ENCODE measurements at regions not wholly inside any gene's neighbourhood (a gene's known extent, or its start where the extent isn't known, plus 50 kb on each side); places are given as distances from the start of the nearest gene placed in this dataset.

GRCh38 chr9:103658156-103658555 is 436.0 kb upstream of the SMC2 start:
- H3K27me3 ChIP-seq (ENCODE audit: insufficient read depth, low read length): no peaks in the 10 kb centered on the region
- H3K36me3 ChIP-seq (ENCODE audit: control insufficient read depth in 1 of 2, insufficient read depth in 2 of 2, low read length in 2 of 2): no peaks in the 10 kb centered on the region
- ATAC-seq: no peak
- H3K27ac ChIP-seq (ENCODE audit: low read depth, low read length): no peak overlapping the region
- no peak for DNase-seq (ENCODE audit: low read depth, low spot score)
- H3K9me3 ChIP-seq (ENCODE audit: control insufficient read depth in 1 of 2, insufficient read depth in 1 of 2, low read depth in 1 of 2, low read length in 2 of 2): peaks cover 7% of the 10 kb centered on the region in 2 experiments; a peak in 2 of 4 replicates
- H4K20me1 ChIP-seq (ENCODE audit: insufficient read depth): no peaks in the 10 kb centered on the region; the same call in 1 of the 2 replicates
- H3K4me3 ChIP-seq (replicated peaks in 1 of 2; ENCODE audit: low read depth in 1 of 2, low read length in 2 of 2): no peak overlapping the region
- no peaks in the 10 kb centered on the region for H3K9me2 ChIP-seq (ENCODE audit: insufficient read depth)
- BruUV-seq (replicated peaks): no TSS peak
- ChIA-PET CTCF (no interaction called here), RAD21 (ENCODE audit: low non-redundant PET in 1 of 2, low total read pairs in 2 of 2, uncharacterized antibody in 2 of 2, unreplicated experiment in 2 of 2) (no interaction called here), POLR2A (no interaction called here)
- no peaks in the 10 kb centered on the region for H3K4me1 ChIP-seq (ENCODE audit: control insufficient read depth in 1 of 2, insufficient read depth in 2 of 2, low read length in 2 of 2)
- no peak overlapping the region for H3K4me2 ChIP-seq (ENCODE audit: low read length)
- intact Hi-C loops (cut with micrococcal nuclease): no loop called here
- no peak overlapping the region for H3K9ac ChIP-seq (ENCODE audit: low read length)
- H2AFZ ChIP-seq (ENCODE audit: low read depth, low read length, poor library complexity, severe bottlenecking): no peak overlapping the region
- H3K79me2 ChIP-seq (ENCODE audit: insufficient read depth, low read length): no peaks in the 10 kb centered on the region
- TF ChIP-seq POLR2AphosphoS5 (IDR thresholded peaks at IDR 0.05; ENCODE audit: low read depth, low read length) (no peak), CTCF (IDR thresholded peaks at IDR 0.05 in 2 of 3, conservative IDR thresholded peaks at IDR 0.05 in 1 of 3; ENCODE audit: borderline replicate concordance in 1 of 3, insufficient read depth in 1 of 3, low read depth in 2 of 3, low read length in 2 of 3) (no peak)

GRCh38 chr9:103660830-103661229 is 433.3 kb upstream of the SMC2 start:
- Histone ChIP-seq H2AFZ (ENCODE audit: low read depth, low read length, poor library complexity, severe bottlenecking) (no peak overlapping the region), H3K9me3 (ENCODE audit: control insufficient read depth in 1 of 2, insufficient read depth in 1 of 2, low read depth in 1 of 2, low read length in 2 of 2) (peaks cover 7 to 10% of the 10 kb centered on the region in 2 experiments; a peak in 2 of 4 replicates), H3K4me1 (ENCODE audit: control insufficient read depth in 1 of 2, insufficient read depth in 2 of 2, low read length in 2 of 2) (no peaks in the 10 kb centered on the region), H3K4me2 (ENCODE audit: low read length) (no peak overlapping the region), H3K79me2 (ENCODE audit: insufficient read depth, low read length) (no peaks in the 10 kb centered on the region), H3K9ac (ENCODE audit: low read length) (no peak overlapping the region), H3K27me3 (ENCODE audit: insufficient read depth, low read length) (no peaks in the 10 kb centered on the region), H3K9me2 (ENCODE audit: insufficient read depth) (no peaks in the 10 kb centered on the region), H3K27ac (ENCODE audit: low read depth, low read length) (no peak overlapping the region), H4K20me1 (ENCODE audit: insufficient read depth) (no peaks in the 10 kb centered on the region), H3K36me3 (ENCODE audit: control insufficient read depth in 1 of 2, insufficient read depth in 2 of 2, low read length in 2 of 2) (no peaks in the 10 kb centered on the region), H3K4me3 (replicated peaks in 1 of 2; ENCODE audit: low read depth in 1 of 2, low read length in 2 of 2) (no peak overlapping the region)
- ChIA-PET POLR2A (no interaction called here), RAD21 (ENCODE audit: low non-redundant PET in 1 of 2, low total read pairs in 2 of 2, uncharacterized antibody in 2 of 2, unreplicated experiment in 2 of 2) (no interaction called here), CTCF (no interaction called here)
- intact Hi-C loops (cut with micrococcal nuclease): no loop called here
- ATAC-seq (no peak), DNase-seq (ENCODE audit: low read depth, low spot score) (no peak)
- TF ChIP-seq SP1 (IDR thresholded peaks at IDR 0.05; ENCODE audit: low read depth): no peak
- BruUV-seq (replicated peaks): no TSS peak
